DND-41 (cell line): ENCODE measurements at regions not wholly inside any gene's neighbourhood (a gene's known extent, or its start where the extent isn't known, plus 50 kb on each side); places are given as distances from the start of the nearest gene placed in this dataset.

ENCODE experiments used
- ATAC-seq: fragments of 200-7000 bp; cut with Tn5 transposase; 3 replicates; pipeline ENCODE4 v1.9.1; 2021; ENCODE audit warnings: low read depth; ENCODE audit not compliant: insufficient read depth
- DNase-seq: peaks from one replicate; pipeline ENCODE4 v3.0.0-alpha.2; 2020
- H2AFZ ChIP-seq: 2 replicates; pipeline ENCODE4 v1.6.0; 2012; ENCODE audit warnings: low read depth, low read length
- H3K27ac ChIP-seq: 2 replicates; pipeline ENCODE4 v1.5.1; 2012; ENCODE audit warnings: low read length, inconsistent platforms
- H3K27me3 ChIP-seq: fragments of 200-600 bp; sonication (generic); 2 replicates; pipeline ENCODE4 v1.6.0; 2012; ENCODE audit warnings: low read length, mild to moderate bottlenecking, inconsistent platforms; ENCODE audit not compliant: insufficient read depth, poor library complexity
- H3K36me3 ChIP-seq: 2 replicates; pipeline ENCODE4 v1.5.1; 2012; ENCODE audit warnings: low read length, inconsistent platforms; ENCODE audit not compliant: insufficient read depth
- H3K4me1 ChIP-seq: 2 replicates; pipeline ENCODE4 v1.5.1; 2012; ENCODE audit warnings: mild to moderate bottlenecking, low read length; ENCODE audit not compliant: insufficient read depth
- H3K4me2 ChIP-seq: 2 replicates; pipeline ENCODE4 v1.6.0; 2012; ENCODE audit warnings: mild to moderate bottlenecking, moderate library complexity, low read length, inconsistent platforms; ENCODE audit not compliant: insufficient read depth
- H3K4me3 ChIP-seq, 2 experiments: fragments of 200-600 bp in 1 of 2; shearing (Covaris generic) in 1 of 2; 2 replicates each; pipeline ENCODE4 v1.5.1; 2012 to 2016; ENCODE audit warnings: inconsistent platforms in 2 of 2, low read length in 2 of 2, mild to moderate bottlenecking in 2 of 2, low read depth in 1 of 2, moderate library complexity in 1 of 2
- H3K79me2 ChIP-seq: 2 replicates; pipeline ENCODE4 v1.6.0; 2012; ENCODE audit warnings: low read length, inconsistent platforms; ENCODE audit not compliant: insufficient read depth
- H3K9ac ChIP-seq: 2 replicates; pipeline ENCODE4 v1.6.0; 2012; ENCODE audit warnings: low read depth, mild to moderate bottlenecking, inconsistent platforms, low read length, moderate library complexity
- H3K9me3 ChIP-seq: 2 replicates; pipeline ENCODE4 v1.5.1; 2012; ENCODE audit warnings: low read length, moderate library complexity, mild to moderate bottlenecking, inconsistent platforms; ENCODE audit not compliant: insufficient read depth, severe bottlenecking
- H4K20me1 ChIP-seq: 2 replicates; pipeline ENCODE4 v1.6.0; 2012; ENCODE audit warnings: low read length; ENCODE audit not compliant: insufficient read depth
- CTCF ChIP-seq: IDR thresholded peaks from 2 replicates; pipeline ENCODE4 v1.5.1; 2012; ENCODE audit warnings: borderline replicate concordance, low read length, moderate library complexity, mild to moderate bottlenecking; ENCODE audit not compliant: poor library complexity, severe bottlenecking; ENCODE audit errors: extremely low read depth
- EZH2 ChIP-seq: IDR thresholded peaks from 3 replicates; pipeline ENCODE4 v1.6.1; 2012; ENCODE audit warnings: borderline replicate concordance, low read depth, mild to moderate bottlenecking, moderate library complexity, low read length, inconsistent platforms; ENCODE audit not compliant: severe bottlenecking

DNA sequence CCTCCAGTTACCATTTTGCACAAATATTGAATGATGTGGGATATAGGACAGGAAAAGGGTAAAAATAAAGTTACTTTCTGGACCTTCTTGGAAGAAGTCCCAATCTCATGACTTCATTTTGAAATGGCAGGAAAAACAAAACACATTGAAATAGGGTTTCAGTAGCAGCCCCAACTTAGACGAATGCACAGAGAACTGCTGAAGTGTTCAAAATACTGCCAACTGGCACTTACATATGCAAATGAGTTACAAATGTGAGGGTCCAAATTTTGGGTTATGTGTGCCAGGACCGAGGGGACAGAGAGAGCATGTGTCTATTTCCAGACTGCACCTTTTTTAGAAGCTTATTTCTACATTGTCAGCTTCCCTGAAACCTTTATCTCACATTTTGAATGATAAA is 112.9 kb upstream of the CCDC68 start:
- Histone ChIP-seq H2AFZ (no peak overlapping the region), H4K20me1 (no peaks in the 10 kb centered on the region), H3K27ac (no peak overlapping the region), H3K9me3 (no peaks in the 10 kb centered on the region), H3K4me3 (no peak overlapping the region), H3K79me2 (no peaks in the 10 kb centered on the region), H3K4me1 (no peaks in the 10 kb centered on the region), H3K9ac (no peak overlapping the region), H3K27me3 (no peaks in the 10 kb centered on the region), H3K36me3 (no peaks in the 10 kb centered on the region), H3K4me2 (no peak overlapping the region)
- TF ChIP-seq CTCF (no peak), EZH2 (no peak)
- DNase-seq = no peak
- no peak for ATAC-seq

DNA sequence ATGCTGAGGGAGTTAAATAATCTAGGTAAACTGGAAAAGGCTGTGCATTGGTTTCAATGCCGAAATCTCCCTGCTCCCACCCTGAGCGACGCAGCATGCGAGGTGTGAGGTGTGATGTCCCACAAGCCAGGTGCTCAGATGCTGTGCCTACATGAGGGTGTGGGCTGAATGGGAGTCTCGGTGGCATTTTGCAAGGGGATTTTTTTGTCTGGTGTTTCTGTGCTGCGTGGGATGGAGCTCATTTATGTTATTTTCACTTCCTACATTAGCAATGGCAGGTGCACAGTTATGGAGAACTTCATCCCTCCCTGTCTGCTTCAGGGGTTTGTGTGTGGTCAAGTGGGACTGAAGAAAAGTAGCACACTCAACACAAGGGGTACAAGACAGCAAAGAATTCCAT is 110.2 kb upstream of the CCDC68 start:
- no peak overlapping the region for H2AFZ ChIP-seq
- no peaks in the 10 kb centered on the region for H3K9me3 ChIP-seq
- no peak overlapping the region for H3K27ac ChIP-seq
- no peak overlapping the region for H3K4me2 ChIP-seq
- no peaks in the 10 kb centered on the region for H3K27me3 ChIP-seq
- ATAC-seq = no peak
- H3K79me2 ChIP-seq = no peaks in the 10 kb centered on the region
- no peak for DNase-seq
- TF ChIP-seq CTCF = no peak
- no peak for TF ChIP-seq EZH2
- no peak overlapping the region for H3K4me3 ChIP-seq
- H4K20me1 ChIP-seq = no peaks in the 10 kb centered on the region
- no peaks in the 10 kb centered on the region for H3K36me3 ChIP-seq
- no peak overlapping the region for H3K9ac ChIP-seq
- no peaks in the 10 kb centered on the region for H3K4me1 ChIP-seq

GRCh38 chr18:55064760-55065159 is 105.5 kb upstream of the CCDC68 start:
- no peaks in the 10 kb centered on the region for H3K36me3 ChIP-seq
- no peaks in the 10 kb centered on the region for H3K4me1 ChIP-seq
- no peak overlapping the region for H3K27ac ChIP-seq
- H4K20me1 ChIP-seq = no peaks in the 10 kb centered on the region
- H3K9ac ChIP-seq = no peak overlapping the region
- no peaks in the 10 kb centered on the region for H3K79me2 ChIP-seq
- TF ChIP-seq EZH2 (no peak), CTCF (no peak)
- DNase-seq (no peak), ATAC-seq (no peak)
- no peak overlapping the region for H3K4me2 ChIP-seq
- H3K4me3 ChIP-seq = no peak overlapping the region
- no peaks in the 10 kb centered on the region for H3K9me3 ChIP-seq
- H2AFZ ChIP-seq = no peak overlapping the region
- H3K27me3 ChIP-seq = no peaks in the 10 kb centered on the region

DNA sequence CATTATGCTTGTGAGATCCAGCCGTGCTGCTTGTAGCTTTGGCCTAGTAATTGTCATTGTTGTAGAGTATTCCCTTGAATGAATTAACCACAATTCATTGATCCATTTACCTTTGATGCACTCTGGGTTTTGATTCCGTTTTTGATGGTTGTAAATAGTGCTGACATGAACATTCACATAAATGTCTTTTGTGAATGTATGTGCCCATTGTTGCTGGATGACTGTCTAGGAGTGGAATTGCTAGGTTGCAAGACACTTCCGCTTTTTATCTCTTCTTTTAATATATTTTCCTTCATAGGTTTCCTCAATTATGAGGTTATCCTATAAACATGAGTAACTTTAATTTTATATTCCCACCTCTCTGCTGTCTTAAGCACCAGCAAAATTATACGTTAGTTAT is 104.8 kb upstream of the CCDC68 start:
- no peaks in the 10 kb centered on the region for H3K4me1 ChIP-seq
- no peaks in the 10 kb centered on the region for H3K9me3 ChIP-seq
- H3K79me2 ChIP-seq = no peaks in the 10 kb centered on the region
- TF ChIP-seq CTCF (no peak), EZH2 (no peak)
- ATAC-seq (no peak), DNase-seq (no peak)
- H3K36me3 ChIP-seq = no peaks in the 10 kb centered on the region
- no peaks in the 10 kb centered on the region for H4K20me1 ChIP-seq
- H3K27me3 ChIP-seq = no peaks in the 10 kb centered on the region
- H3K9ac ChIP-seq = no peak overlapping the region
- H3K4me3 ChIP-seq = no peak overlapping the region
- no peak overlapping the region for H2AFZ ChIP-seq
- no peak overlapping the region for H3K27ac ChIP-seq
- no peak overlapping the region for H3K4me2 ChIP-seq
